ENCODE measurements at regions not wholly inside any gene's neighbourhood (a gene's known extent, or its start where the extent isn't known, plus 50 kb on each side); places are given as distances from the start of the nearest gene placed in this dataset.

- TF ChIP-seq CTCF (IDR thresholded peaks at IDR 0.05) (no peak), POLR2A (IDR thresholded peaks at IDR 0.05) (no peak), POLR2AphosphoS5 (IDR thresholded peaks at IDR 0.05) (no peak)
Measured at GRCh38 chr13:63327584-63327983, 1911.9 kb upstream of the PCDH20 start.

Data from prostate gland (tissue), 2 donors.